Lower leg skin (tissue), 4 donors: ENCODE measurements at regions not wholly inside any gene's neighbourhood (a gene's known extent, or its start where the extent isn't known, plus 50 kb on each side); places are given as distances from the start of the nearest gene placed in this dataset.
"Not testable (repeated sequence)": the region's sequence is repeated elsewhere in the genome, so short reads cannot be mapped to it uniquely, and the experiment has no call there.

ENCODE experiments used
- DNase-seq, 2 donors: peaks; one replicate each; pipeline ENCODE4 v3.0.0-alpha.2; 2019; ENCODE audit warnings: low spot score in 2 of 2
- H3K4me3 ChIP-seq: fragments of 200-600 bp; sonication (generic); 2 replicates; pipeline ENCODE4 v1.5.1; 2017; ENCODE audit warnings: mild to moderate bottlenecking, low read depth; ENCODE audit not compliant: poor library complexity, severe bottlenecking
- POLR2A ChIP-seq, 2 donors: fragments of 450-650 bp; IDR thresholded peaks; one replicate each; pipeline ENCODE4 v1.6.1; 2016 to 2017; ENCODE audit warnings: antibody characterized with exemption in 2 of 2, mild to moderate bottlenecking in 1 of 2, moderate library complexity in 1 of 2
- WGBS, 2 donors: methylation state at CpG; one replicate each; pipeline ENCODE4 v1.1.5; 2018; 5-methylcytosine and 5-hydroxymethylcytosine counted together
- intact Hi-C: fragments of 100-400 bp; cut with DNase I; formaldehyde crosslinking; loops from one replicate; pipeline ENCODE4 v1.15.0; 2023; ENCODE audit warnings: low total_unique reads
- TF ChIP-seq, protein P1 (sequence below), 3 donors: fragments of 450-650 bp; IDR thresholded peaks; one replicate each; pipeline ENCODE4 v1.5.1; 2016; ENCODE audit warnings: antibody characterized with exemption in 3 of 3, mild to moderate bottlenecking in 3 of 3, moderate library complexity in 2 of 3

DNA sequence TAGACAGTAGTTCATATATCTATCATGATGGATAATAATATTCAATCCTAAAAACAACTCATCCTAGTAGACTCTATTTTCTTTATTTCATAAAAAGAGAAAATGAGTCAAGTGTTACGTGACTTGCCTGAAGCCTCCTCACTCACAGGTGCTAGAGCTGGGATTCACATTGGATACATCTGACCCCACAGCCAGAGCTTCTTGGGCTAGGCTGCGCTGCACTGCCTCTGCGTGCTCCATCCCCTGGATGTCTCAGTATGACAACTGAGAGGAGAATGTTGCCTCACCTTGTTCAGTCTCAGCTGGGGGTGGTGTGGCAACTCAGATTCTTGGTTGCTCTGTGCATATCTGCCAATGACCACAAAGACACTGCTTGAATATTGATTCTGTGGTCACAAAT, 286.6 kb downstream of the LIG4 start:
- DNase-seq, result no peak
- no peak overlapping the region for H3K4me3 ChIP-seq
- no peak for TF ChIP-seq POLR2A (IDR thresholded peaks at IDR 0.05)
- TF ChIP-seq, protein P1, sequence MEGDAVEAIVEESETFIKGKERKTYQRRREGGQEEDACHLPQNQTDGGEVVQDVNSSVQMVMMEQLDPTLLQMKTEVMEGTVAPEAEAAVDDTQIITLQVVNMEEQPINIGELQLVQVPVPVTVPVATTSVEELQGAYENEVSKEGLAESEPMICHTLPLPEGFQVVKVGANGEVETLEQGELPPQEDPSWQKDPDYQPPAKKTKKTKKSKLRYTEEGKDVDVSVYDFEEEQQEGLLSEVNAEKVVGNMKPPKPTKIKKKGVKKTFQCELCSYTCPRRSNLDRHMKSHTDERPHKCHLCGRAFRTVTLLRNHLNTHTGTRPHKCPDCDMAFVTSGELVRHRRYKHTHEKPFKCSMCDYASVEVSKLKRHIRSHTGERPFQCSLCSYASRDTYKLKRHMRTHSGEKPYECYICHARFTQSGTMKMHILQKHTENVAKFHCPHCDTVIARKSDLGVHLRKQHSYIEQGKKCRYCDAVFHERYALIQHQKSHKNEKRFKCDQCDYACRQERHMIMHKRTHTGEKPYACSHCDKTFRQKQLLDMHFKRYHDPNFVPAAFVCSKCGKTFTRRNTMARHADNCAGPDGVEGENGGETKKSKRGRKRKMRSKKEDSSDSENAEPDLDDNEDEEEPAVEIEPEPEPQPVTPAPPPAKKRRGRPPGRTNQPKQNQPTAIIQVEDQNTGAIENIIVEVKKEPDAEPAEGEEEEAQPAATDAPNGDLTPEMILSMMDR (IDR thresholded peaks at IDR 0.05), result no peak
- intact Hi-C loops, result no loop called here
- 87 to 89% methylated on average over 3 of the region's 3 CpGs for WGBS, 2 donors

- WGBS, 2 donors, result 82 to 94% methylated on average over 4 of the region's 4 CpGs
- no peak for TF ChIP-seq POLR2A (IDR thresholded peaks at IDR 0.05)
- TF ChIP-seq, protein P1 (IDR thresholded peaks at IDR 0.05), result no peak
- intact Hi-C loops, result no loop called here
- no peak overlapping the region for H3K4me3 ChIP-seq
- DNase-seq, result no peak
Measured at GRCh38 chr13:107927557-107927956, 287.8 kb downstream of the LIG4 start.

- 64 to 76% methylated on average over 12 of the region's 12 CpGs for WGBS, 2 donors
- H3K4me3 ChIP-seq, intact Hi-C loops, DNase-seq: not testable (repeated sequence)
Measured at GRCh38 chr13:107926515-107926914, 288.8 kb downstream of the LIG4 start.

- WGBS, 2 donors, result 0 to 50% methylated on average over 1 of the region's 1 CpG
- H3K4me3 ChIP-seq, intact Hi-C loops, DNase-seq: not testable (repeated sequence)
Measured at GRCh38 chr13:107916902-107917301, 298.4 kb downstream of the LIG4 start.

- WGBS, 2 donors, result 59 to 63% methylated on average over 2 of the region's 2 CpGs
- no peak for DNase-seq
- no peak overlapping the region for H3K4me3 ChIP-seq
- intact Hi-C loops, result no loop called here
- TF ChIP-seq, protein P1 (IDR thresholded peaks at IDR 0.05), result no peak
- no peak for TF ChIP-seq POLR2A (IDR thresholded peaks at IDR 0.05)
Measured at GRCh38 chr13:107912745-107913144, 302.6 kb downstream of the LIG4 start.

- no peak for DNase-seq
- no peak overlapping the region for H3K4me3 ChIP-seq
- no peak for TF ChIP-seq POLR2A (IDR thresholded peaks at IDR 0.05)
- TF ChIP-seq, protein P1 (IDR thresholded peaks at IDR 0.05), result no peak
- intact Hi-C loops, result no loop called here
- 68 to 71% methylated on average over 14 of the region's 14 CpGs for WGBS, 2 donors
Measured at GRCh38 chr13:107907065-107907805, 308.1 kb downstream of the LIG4 start.

GRCh38 chr13:107906131-107906530, 309.2 kb downstream of the LIG4 start:
- TF ChIP-seq POLR2A (IDR thresholded peaks at IDR 0.05), result no peak
- TF ChIP-seq, protein P1 (IDR thresholded peaks at IDR 0.05), result no peak
- WGBS, 2 donors, result 76 to 79% methylated on average over 5 of the region's 5 CpGs
- no peak overlapping the region for H3K4me3 ChIP-seq
- intact Hi-C loops, result no loop called here
- DNase-seq, result no peak
